ENCODE measurements at regions not wholly inside any gene's neighbourhood (a gene's known extent, or its start where the extent isn't known, plus 50 kb on each side); places are given as distances from the start of the nearest gene placed in this dataset.

- TF ChIP-seq CTCF (IDR thresholded peaks at IDR 0.05) (no peak), POLR2A (IDR thresholded peaks at IDR 0.05) (no peak)
Measured at GRCh38 chr2:104572834-104573233, 281.1 kb upstream of the POU3F3 start.

Measured in uterus (tissue), 2 donors.